HCT116 (cell line): ENCODE measurements at regions not wholly inside any gene's neighbourhood (a gene's known extent, or its start where the extent isn't known, plus 50 kb on each side); places are given as distances from the start of the nearest gene placed in this dataset.

Experiments used
- CEBPB ChIP-seq: IDR thresholded peaks from 2 replicates; pipeline ENCODE4 v1.6.1; 2012; ENCODE audit warnings: low read depth
- EZH2 ChIP-seq: fragments of 200-600 bp; sonication (generic); IDR thresholded peaks from 2 replicates; pipeline ENCODE4 v1.6.1; 2017; ENCODE audit warnings: antibody characterized with exemption, mixed run types
- POLR2A ChIP-seq: IDR thresholded peaks from 2 replicates; pipeline ENCODE4 v1.7.0; 2011; ENCODE audit warnings: borderline replicate concordance; ENCODE audit not compliant: insufficient read depth, insufficient read length; ENCODE audit errors: extremely low read depth
- POLR2AphosphoS5 ChIP-seq: IDR thresholded peaks from 2 replicates; pipeline ENCODE4 v1.6.1; 2011; ENCODE audit warnings: mild to moderate bottlenecking, low read depth, low read length, moderate library complexity
- TF ChIP-seq, protein P1 (sequence below), 3 experiments: fragments of 200-600 bp in 1 of 3; sonication (generic) in 1 of 3; IDR thresholded peaks in 2 of 3; conservative IDR thresholded peaks in 1 of 3; 2 replicates each; pipeline ENCODE4 v1.5.1; 2012 to 2017; ENCODE audit warnings: low read depth in 2 of 3, low read length in 2 of 3, antibody characterized with exemption in 1 of 3, borderline replicate concordance in 1 of 3, control low read depth in 1 of 3, mild to moderate bottlenecking in 1 of 3, mixed read lengths in 1 of 3, mixed run types in 1 of 3, moderate library complexity in 1 of 3; ENCODE audit not compliant: insufficient read depth in 1 of 3
- TF ChIP-seq, protein P2 (sequence below): IDR thresholded peaks from 2 replicates; pipeline ENCODE4 v1.6.1; 2012

DNA sequence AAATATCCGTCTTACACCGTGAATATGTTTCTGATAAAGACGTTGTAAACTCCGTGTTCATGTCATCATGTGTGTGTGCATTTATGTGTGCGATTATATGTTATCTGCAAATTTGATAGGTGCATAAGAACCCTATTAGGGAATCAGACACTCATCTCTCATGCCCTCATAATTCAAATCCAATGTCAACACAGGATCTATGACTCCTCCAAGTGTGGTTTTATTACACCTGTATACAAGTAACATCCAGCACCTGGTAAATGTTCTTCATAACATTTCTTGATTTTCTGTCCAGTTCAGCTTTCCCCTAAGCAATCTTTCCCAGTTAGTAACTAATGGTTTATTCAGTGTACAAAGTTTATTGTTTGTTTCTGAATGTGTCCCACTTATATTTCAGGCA, 681.9 kb downstream of the CDH11 start:
- TF ChIP-seq CEBPB (no peak), POLR2AphosphoS5 (no peak), EZH2 (no peak), POLR2A (no peak)
- TF ChIP-seq, protein P1, sequence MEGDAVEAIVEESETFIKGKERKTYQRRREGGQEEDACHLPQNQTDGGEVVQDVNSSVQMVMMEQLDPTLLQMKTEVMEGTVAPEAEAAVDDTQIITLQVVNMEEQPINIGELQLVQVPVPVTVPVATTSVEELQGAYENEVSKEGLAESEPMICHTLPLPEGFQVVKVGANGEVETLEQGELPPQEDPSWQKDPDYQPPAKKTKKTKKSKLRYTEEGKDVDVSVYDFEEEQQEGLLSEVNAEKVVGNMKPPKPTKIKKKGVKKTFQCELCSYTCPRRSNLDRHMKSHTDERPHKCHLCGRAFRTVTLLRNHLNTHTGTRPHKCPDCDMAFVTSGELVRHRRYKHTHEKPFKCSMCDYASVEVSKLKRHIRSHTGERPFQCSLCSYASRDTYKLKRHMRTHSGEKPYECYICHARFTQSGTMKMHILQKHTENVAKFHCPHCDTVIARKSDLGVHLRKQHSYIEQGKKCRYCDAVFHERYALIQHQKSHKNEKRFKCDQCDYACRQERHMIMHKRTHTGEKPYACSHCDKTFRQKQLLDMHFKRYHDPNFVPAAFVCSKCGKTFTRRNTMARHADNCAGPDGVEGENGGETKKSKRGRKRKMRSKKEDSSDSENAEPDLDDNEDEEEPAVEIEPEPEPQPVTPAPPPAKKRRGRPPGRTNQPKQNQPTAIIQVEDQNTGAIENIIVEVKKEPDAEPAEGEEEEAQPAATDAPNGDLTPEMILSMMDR (IDR thresholded peaks at IDR 0.05 in 2 of 3, conservative IDR thresholded peaks at IDR 0.05 in 1 of 3; ENCODE audit: borderline replicate concordance in 1 of 3, insufficient read depth in 1 of 3, low read depth in 2 of 3, low read length in 2 of 3), result no peak
- TF ChIP-seq, protein P2, sequence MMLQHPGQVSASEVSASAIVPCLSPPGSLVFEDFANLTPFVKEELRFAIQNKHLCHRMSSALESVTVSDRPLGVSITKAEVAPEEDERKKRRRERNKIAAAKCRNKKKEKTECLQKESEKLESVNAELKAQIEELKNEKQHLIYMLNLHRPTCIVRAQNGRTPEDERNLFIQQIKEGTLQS, result no peak
